ENCODE measurements at regions not wholly inside any gene's neighbourhood (a gene's known extent, or its start where the extent isn't known, plus 50 kb on each side); places are given as distances from the start of the nearest gene placed in this dataset.

- no peak for TF ChIP-seq CTCF (IDR thresholded peaks at IDR 0.05; ENCODE audit: low read depth, low read length)
- DNase-seq (ENCODE audit: extremely low read depth, low read depth): no peak
Observed at GRCh38 chr2:104762031-104762430, 91.9 kb upstream of the POU3F3 start.

- no peak for TF ChIP-seq CTCF (IDR thresholded peaks at IDR 0.05; ENCODE audit: low read depth, low read length)
- no peak for DNase-seq (ENCODE audit: extremely low read depth, low read depth)
Observed at GRCh38 chr2:104766683-104767082, 87.2 kb upstream of the POU3F3 start.

GRCh38 chr2:104768694-104769093, 85.2 kb upstream of the POU3F3 start:
- no peak for TF ChIP-seq CTCF (IDR thresholded peaks at IDR 0.05; ENCODE audit: low read depth, low read length)
- DNase-seq (ENCODE audit: extremely low read depth, low read depth): no peak

GRCh38 chr2:104769096-104769495, 84.8 kb upstream of the POU3F3 start:
- no peak for TF ChIP-seq CTCF (IDR thresholded peaks at IDR 0.05; ENCODE audit: low read depth, low read length)
- DNase-seq (ENCODE audit: extremely low read depth, low read depth): peak; percentile 14

GRCh38 chr2:104772996-104773395, 80.9 kb upstream of the POU3F3 start:
- DNase-seq (ENCODE audit: extremely low read depth, low read depth): no peak
- TF ChIP-seq CTCF (IDR thresholded peaks at IDR 0.05; ENCODE audit: low read depth, low read length): no peak

GRCh38 chr2:104774631-104775030, 79.3 kb upstream of the POU3F3 start:
- no peak for DNase-seq (ENCODE audit: extremely low read depth, low read depth)
- no peak for TF ChIP-seq CTCF (IDR thresholded peaks at IDR 0.05; ENCODE audit: low read depth, low read length)

GRCh38 chr2:104777721-104778120, 76.2 kb upstream of the POU3F3 start:
- no peak for DNase-seq (ENCODE audit: extremely low read depth, low read depth)
- TF ChIP-seq CTCF (IDR thresholded peaks at IDR 0.05; ENCODE audit: low read depth, low read length): no peak
